Mucosa of descending colon (tissue), 3 donors: ENCODE measurements at regions not wholly inside any gene's neighbourhood (a gene's known extent, or its start where the extent isn't known, plus 50 kb on each side); places are given as distances from the start of the nearest gene placed in this dataset.

Source experiments
- ATAC-seq: fragments of 200-7000 bp; cut with Tn5 transposase; one replicate; pipeline ENCODE4 v1.9.1; 2020; ENCODE audit warnings: mild to moderate bottlenecking, moderate library complexity
- DNase-seq, 3 donors: peaks; one replicate each; pipeline ENCODE4 v3.0.0-alpha.2; 2020
- H3K36me3 ChIP-seq: fragments of 200-600 bp; one replicate; pipeline ENCODE4 v1.8.0; 2021; ENCODE audit warnings: low read depth, mild to moderate bottlenecking
- H3K4me1 ChIP-seq: fragments of 200-600 bp; one replicate; pipeline ENCODE4 v1.8.0; 2021; ENCODE audit warnings: low read depth, mild to moderate bottlenecking
- H3K4me3 ChIP-seq: fragments of 200-600 bp; one replicate; pipeline ENCODE4 v1.8.0; 2021; ENCODE audit warnings: mild to moderate bottlenecking
- H3K9me3 ChIP-seq: fragments of 200-600 bp; one replicate; pipeline ENCODE4 v1.8.0; 2021; ENCODE audit warnings: mild to moderate bottlenecking
- CTCF ChIP-seq: fragments of 200-600 bp; IDR thresholded peaks from one replicate; pipeline ENCODE4 v1.8.0; 2022; ENCODE audit warnings: antibody characterized with exemption, mild to moderate bottlenecking
- intact Hi-C, 2 donors: fragments of 100-400 bp; cut with DNase I in 1 of 2; cut with micrococcal nuclease in 1 of 2; formaldehyde crosslinking; loops; one replicate each; pipeline versions ENCODE4 v1.11.0 to v1.11.1; 2022; cut with DNase I, micrococcal nuclease
- donor health status: DM: no; HTN: no; CAD: no; lungs with moderate emphysema.
- donor health status: DM: no; HTN: no; CAD: no.
- donor health status: DM: no; HTN: yes; CAD: no.

DNA sequence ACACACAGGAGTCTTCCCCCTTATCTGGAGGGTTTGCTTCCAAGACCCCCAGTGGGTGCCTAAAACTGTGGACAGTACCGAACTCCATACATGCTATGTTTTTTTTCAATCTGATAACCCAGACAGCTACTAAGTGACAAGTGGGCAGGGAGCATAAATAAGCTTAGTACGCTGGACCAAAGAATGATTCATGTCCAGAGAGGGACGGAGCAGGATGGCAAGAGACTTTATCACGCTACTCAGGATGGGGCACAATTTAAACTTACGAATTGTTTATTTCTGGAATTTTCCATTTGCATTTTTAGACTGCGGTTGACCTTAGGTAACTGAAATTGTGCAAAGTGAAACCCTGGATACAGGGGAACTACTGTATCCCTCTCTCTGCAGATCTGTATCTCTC, 410.0 kb upstream of the MKI67 start:
- Histone ChIP-seq H3K36me3 (no peaks in the 10 kb centered on the region), H3K9me3 (no peaks in the 10 kb centered on the region), H3K4me3 (no peak overlapping the region), H3K4me1 (peaks cover 7% of the 10 kb centered on the region)
- TF ChIP-seq CTCF = no peak
- intact Hi-C loops = no loop called here
- no peak for ATAC-seq
- no peak for DNase-seq

- DNase-seq (no peak), ATAC-seq (no peak)
- Histone ChIP-seq H3K9me3 (no peaks in the 10 kb centered on the region), H3K4me3 (no peak overlapping the region), H3K4me1 (peaks cover 7% of the 10 kb centered on the region), H3K36me3 (no peaks in the 10 kb centered on the region)
- TF ChIP-seq CTCF = no peak
- intact Hi-C loops = no loop called here
These were observed 411.7 kb upstream of the MKI67 start for GRCh38 chr10:128537834-128538330.

- H3K4me1 ChIP-seq = peaks cover 7% of the 10 kb centered on the region
- H3K9me3 ChIP-seq = no peaks in the 10 kb centered on the region
- ATAC-seq (no peak), DNase-seq (no peak)
- intact Hi-C loops = no loop called here
- no peaks in the 10 kb centered on the region for H3K36me3 ChIP-seq
- no peak for TF ChIP-seq CTCF
- H3K4me3 ChIP-seq = no peak overlapping the region
These were observed 412.4 kb upstream of the MKI67 start for GRCh38 chr10:128538671-128539070.

GRCh38 chr10:128539510-128540127, 413.4 kb upstream of the MKI67 start:
- Histone ChIP-seq H3K4me3 (no peak overlapping the region), H3K36me3 (no peaks in the 10 kb centered on the region), H3K4me1 (peaks cover 7% of the 10 kb centered on the region), H3K9me3 (no peaks in the 10 kb centered on the region)
- DNase-seq (no peak), ATAC-seq (no peak)
- no peak for TF ChIP-seq CTCF
- intact Hi-C loops = no loop called here

DNA sequence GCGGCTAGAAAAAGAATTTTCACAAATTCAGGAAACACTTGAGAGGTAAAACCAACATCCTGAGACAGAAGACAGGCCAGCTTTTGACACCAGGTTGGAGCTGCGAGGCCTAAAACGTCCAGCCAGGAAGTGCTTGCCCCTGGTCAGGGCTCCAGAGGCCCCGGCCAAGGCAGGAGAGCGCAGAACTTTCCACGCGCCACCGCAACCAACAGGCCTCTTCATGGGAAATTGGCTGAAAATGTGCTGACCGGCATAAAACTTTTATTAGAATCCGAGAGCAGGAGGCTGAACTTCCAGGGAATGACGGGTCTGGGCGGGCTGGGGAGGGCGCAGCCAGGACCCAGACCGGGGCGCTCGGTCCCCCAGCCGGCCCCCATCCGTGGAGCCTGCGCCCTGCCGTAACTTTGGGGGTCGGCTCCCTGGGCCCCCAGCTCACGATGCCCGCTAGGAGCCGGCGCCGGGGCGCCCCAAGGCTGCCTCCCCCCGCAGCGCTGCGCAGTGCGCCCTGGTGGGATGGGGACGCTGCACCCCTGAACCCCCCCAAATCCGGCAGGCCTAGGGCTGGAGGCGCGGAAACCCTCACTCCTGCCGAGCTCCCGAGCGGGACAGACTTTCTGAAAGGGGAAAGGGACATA, 414.0 kb upstream of the MKI67 start:
- no peaks in the 10 kb centered on the region for H3K9me3 ChIP-seq
- DNase-seq = no peak
- no peak for TF ChIP-seq CTCF
- H3K36me3 ChIP-seq = no peaks in the 10 kb centered on the region
- H3K4me3 ChIP-seq = no peak overlapping the region
- H3K4me1 ChIP-seq = peaks cover 7% of the 10 kb centered on the region
- ATAC-seq = no peak
- intact Hi-C loops = no loop called here
